Stimulated activated memory B cell treated with anti-CD40 and anti-IgM and Interleukin-4, amounts not matched to agents 10 μg/mL and 1 μg/mL and 100 μg/mL, for 72 hours (primary cell): ENCODE measurements at regions not wholly inside any gene's neighbourhood (a gene's known extent, or its start where the extent isn't known, plus 50 kb on each side); places are given as distances from the start of the nearest gene placed in this dataset.
"Not testable (repeated sequence)": the region's sequence is repeated elsewhere in the genome, so short reads cannot be mapped to it uniquely, and the experiment has no call there.

Experiments
- ATAC-seq: fragments of 150-1000 bp; cut with Tn5 transposase; 2 replicates; pipeline ENCODE4 v1.10.0; 2021
- H3K27ac Mint-ChIP-seq: one replicate; pipeline ENCODE4 v1.8.0; 2022; ENCODE audit warnings: mild to moderate bottlenecking, mixed read lengths
- H3K27me3 Mint-ChIP-seq: one replicate; pipeline ENCODE4 v1.8.0; 2022; ENCODE audit warnings: mixed read lengths
- H3K36me3 Mint-ChIP-seq: one replicate; pipeline ENCODE4 v1.8.0; 2022; ENCODE audit warnings: mixed read lengths
- H3K4me1 Mint-ChIP-seq: one replicate; pipeline ENCODE4 v1.8.0; 2022; ENCODE audit warnings: mixed read lengths
- H3K4me3 Mint-ChIP-seq: one replicate; pipeline ENCODE4 v1.8.0; 2022; ENCODE audit warnings: mild to moderate bottlenecking, moderate library complexity, mixed read lengths
- H3K9me3 Mint-ChIP-seq: one replicate; pipeline ENCODE4 v1.8.0; 2022; ENCODE audit warnings: mixed read lengths

DNA sequence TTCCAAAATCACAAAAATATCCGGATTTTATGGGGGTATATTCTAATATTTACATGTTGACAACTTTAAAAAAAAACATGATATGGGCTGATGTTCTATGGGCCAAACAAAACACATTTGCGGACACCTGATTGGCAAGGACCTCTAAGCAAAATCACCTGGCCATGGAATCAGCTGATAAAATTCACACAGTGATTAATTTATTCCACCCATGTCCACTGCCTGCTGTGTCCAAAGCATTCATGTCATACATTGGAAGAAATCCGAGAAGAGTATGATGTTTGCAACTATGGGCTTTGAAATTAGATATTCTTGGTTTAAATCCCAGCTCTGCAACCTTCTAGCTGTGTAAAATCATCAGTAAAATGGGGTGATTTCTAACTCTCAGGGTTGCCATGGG, 538.7 kb downstream of the HAPSTR1 start:
- Mint-ChIP-seq H3K9me3 (peaks cover 6% of the 10 kb centered on the region), H3K4me1 (no peaks in the 10 kb centered on the region), H3K4me3 (no peak overlapping the region), H3K36me3 (no peaks in the 10 kb centered on the region), H3K27me3 (no peaks in the 10 kb centered on the region), H3K27ac (no peak overlapping the region)
- ATAC-seq, result no peak

- Mint-ChIP-seq H3K36me3 (no peaks in the 10 kb centered on the region), H3K4me3 (no peak overlapping the region), H3K27ac (no peak overlapping the region), H3K27me3 (no peaks in the 10 kb centered on the region), H3K9me3 (peaks cover 6% of the 10 kb centered on the region), H3K4me1 (no peaks in the 10 kb centered on the region)
- no peak for ATAC-seq
Measured at GRCh38 chr16:9630985-9631384, 539.5 kb downstream of the HAPSTR1 start.

DNA sequence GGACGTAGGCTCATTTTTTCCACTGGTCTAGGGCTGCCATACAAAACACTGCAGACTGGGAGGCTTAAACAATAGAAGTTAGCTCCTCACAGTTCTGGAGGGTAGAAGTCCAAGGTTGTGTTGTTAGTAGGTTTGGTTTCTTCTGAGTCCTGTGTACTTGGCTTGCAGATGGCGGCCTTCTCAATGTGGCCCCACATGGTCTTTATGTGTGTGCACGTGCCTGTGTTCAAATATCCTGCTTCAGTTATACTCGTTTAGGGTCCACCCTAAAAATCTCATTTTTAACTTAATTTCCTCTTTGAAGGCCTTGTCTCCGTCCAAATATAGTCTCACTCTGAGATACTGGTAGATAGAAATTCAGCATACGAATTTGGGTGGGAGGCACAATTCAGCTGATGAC, 542.4 kb downstream of the HAPSTR1 start:
- no peaks in the 10 kb centered on the region for H3K4me1 Mint-ChIP-seq
- no peaks in the 10 kb centered on the region for H3K36me3 Mint-ChIP-seq
- no peaks in the 10 kb centered on the region for H3K27me3 Mint-ChIP-seq
- no peak for ATAC-seq
- H3K4me3 Mint-ChIP-seq, result no peak overlapping the region
- peaks cover 6% of the 10 kb centered on the region for H3K9me3 Mint-ChIP-seq
- no peak overlapping the region for H3K27ac Mint-ChIP-seq

DNA sequence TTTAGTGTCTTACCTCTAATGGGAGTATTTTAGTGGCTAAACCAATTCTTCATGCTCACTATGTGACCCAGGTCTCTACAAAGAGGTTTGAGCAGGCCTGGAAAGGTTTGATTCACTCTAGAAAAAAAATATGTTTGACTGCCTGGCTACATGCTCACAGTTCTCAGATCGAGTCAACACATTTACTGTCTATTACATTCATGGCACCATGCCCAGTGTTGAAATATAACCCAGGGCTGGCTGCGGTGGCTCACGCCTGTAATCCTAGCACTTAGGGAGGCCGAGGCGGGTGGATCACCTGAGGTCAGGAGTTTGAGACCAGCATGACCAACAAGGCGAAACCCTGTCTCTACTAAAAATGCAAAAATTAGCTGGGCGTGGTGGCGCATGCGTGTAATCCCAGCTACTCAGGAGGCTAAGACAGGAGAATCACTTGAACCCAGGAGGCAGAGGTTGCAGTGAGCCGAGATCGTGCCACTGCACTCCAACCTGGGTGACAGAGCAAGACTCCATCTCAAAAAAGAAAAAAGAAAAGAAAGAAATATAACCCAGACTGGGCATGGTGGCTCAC, 543.8 kb downstream of the HAPSTR1 start:
- not testable (repeated sequence) for H3K9me3 Mint-ChIP-seq, H3K27ac Mint-ChIP-seq, ATAC-seq, H3K4me3 Mint-ChIP-seq, H3K36me3 Mint-ChIP-seq, H3K27me3 Mint-ChIP-seq, H3K4me1 Mint-ChIP-seq

DNA sequence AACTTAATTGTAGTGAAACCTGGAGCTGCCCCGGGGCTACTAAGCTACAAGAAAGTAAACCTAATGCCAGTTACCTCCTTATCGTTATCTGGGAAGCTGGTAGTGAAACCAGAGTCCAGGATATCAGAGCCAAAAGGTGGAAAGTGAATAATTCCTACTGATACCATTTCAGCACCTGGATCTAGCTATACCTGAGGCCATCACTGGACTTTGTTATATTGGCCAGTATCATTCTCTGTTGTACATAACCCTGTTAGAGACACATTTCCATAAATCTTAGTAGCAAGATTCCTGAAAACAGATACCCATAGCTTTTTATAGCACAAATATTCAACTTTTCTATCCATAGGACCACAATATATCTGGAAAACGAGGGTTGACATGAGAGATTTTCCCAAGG, 538.0 kb downstream of the GRIN2A start:
- Mint-ChIP-seq H3K27ac (no peak overlapping the region), H3K27me3 (peaks cover 26% of the 10 kb centered on the region)

DNA sequence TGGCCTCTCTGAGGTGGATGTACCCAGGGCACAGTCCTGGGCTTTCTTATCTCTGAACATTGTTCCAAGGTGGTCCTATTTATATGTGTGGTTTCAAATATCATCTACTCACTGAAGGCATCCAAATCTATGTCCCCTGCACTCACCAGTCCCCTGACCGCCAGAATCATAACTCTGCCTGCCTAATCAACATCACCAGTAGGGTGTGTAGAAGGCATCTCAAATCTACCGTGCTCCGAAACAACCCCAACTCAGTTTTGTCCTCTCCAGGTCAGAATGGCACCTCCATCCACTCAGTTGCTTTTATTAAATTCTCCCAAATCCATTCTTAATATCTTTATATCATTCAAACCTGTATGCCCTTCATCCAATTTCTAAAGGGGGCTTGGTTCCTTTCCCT, 536.3 kb downstream of the GRIN2A start:
- H3K27ac Mint-ChIP-seq, result no peak overlapping the region
- no peak for ATAC-seq
- peaks cover 26% of the 10 kb centered on the region for H3K27me3 Mint-ChIP-seq
- H3K9me3 Mint-ChIP-seq, result no peaks in the 10 kb centered on the region
- H3K36me3 Mint-ChIP-seq, result no peaks in the 10 kb centered on the region
- H3K4me3 Mint-ChIP-seq, result no peak overlapping the region
- no peaks in the 10 kb centered on the region for H3K4me1 Mint-ChIP-seq

More for the DNA sequence above, 538.0 kb downstream of the GRIN2A start:
- no peaks in the 10 kb centered on the region for H3K4me1 Mint-ChIP-seq
- no peak overlapping the region for H3K4me3 Mint-ChIP-seq
- H3K36me3 Mint-ChIP-seq, result no peaks in the 10 kb centered on the region
- no peaks in the 10 kb centered on the region for H3K9me3 Mint-ChIP-seq
- ATAC-seq, result no peak

GRCh38 chr16:9647981-9648701, 534.1 kb downstream of the GRIN2A start:
- Mint-ChIP-seq H3K27ac (no peak overlapping the region), H3K4me1 (no peaks in the 10 kb centered on the region), H3K9me3 (peaks cover 3% of the 10 kb centered on the region), H3K27me3 (peaks cover 37% of the 10 kb centered on the region), H3K36me3 (no peaks in the 10 kb centered on the region), H3K4me3 (no peak overlapping the region)
- no peak for ATAC-seq

- ATAC-seq, result no peak
- Mint-ChIP-seq H3K27me3 (peaks cover 37% of the 10 kb centered on the region), H3K9me3 (peaks cover 3% of the 10 kb centered on the region), H3K4me3 (no peak overlapping the region), H3K36me3 (no peaks in the 10 kb centered on the region), H3K4me1 (no peaks in the 10 kb centered on the region), H3K27ac (no peak overlapping the region)
Measured at GRCh38 chr16:9650284-9650683, 531.9 kb downstream of the GRIN2A start.

GRCh38 chr16:9655051-9655450, 527.2 kb downstream of the GRIN2A start:
- ATAC-seq, result no peak
- Mint-ChIP-seq H3K4me3 (no peak overlapping the region), H3K36me3 (no peaks in the 10 kb centered on the region), H3K27me3 (peaks cover 22% of the 10 kb centered on the region), H3K27ac (no peak overlapping the region), H3K4me1 (no peaks in the 10 kb centered on the region), H3K9me3 (peaks cover 8% of the 10 kb centered on the region)

DNA sequence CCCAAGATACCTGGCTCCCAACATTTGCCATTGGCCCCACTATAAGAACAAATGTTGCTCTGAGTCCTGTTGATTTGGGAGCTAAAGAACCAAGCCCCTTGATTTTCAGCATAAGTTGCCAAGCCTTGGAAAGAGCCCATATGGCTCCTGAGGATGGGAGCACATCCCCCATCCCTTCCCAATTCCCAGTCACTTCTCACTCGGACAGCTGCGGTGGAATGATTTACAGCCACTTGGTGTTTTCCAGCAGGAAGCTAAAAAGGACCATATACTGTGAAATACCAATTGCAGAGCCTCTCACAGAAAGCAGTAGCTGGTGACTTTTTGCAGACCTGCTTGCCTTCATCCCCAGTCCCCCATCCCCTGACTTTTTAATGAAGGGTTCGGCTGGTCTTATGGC, 524.6 kb downstream of the GRIN2A start:
- no peak overlapping the region for H3K4me3 Mint-ChIP-seq
- H3K27ac Mint-ChIP-seq, result no peak overlapping the region
- H3K9me3 Mint-ChIP-seq, result peaks cover 6% of the 10 kb centered on the region
- peaks cover 11% of the 10 kb centered on the region for H3K27me3 Mint-ChIP-seq
- no peak for ATAC-seq
- no peaks in the 10 kb centered on the region for H3K4me1 Mint-ChIP-seq
- H3K36me3 Mint-ChIP-seq, result no peaks in the 10 kb centered on the region

DNA sequence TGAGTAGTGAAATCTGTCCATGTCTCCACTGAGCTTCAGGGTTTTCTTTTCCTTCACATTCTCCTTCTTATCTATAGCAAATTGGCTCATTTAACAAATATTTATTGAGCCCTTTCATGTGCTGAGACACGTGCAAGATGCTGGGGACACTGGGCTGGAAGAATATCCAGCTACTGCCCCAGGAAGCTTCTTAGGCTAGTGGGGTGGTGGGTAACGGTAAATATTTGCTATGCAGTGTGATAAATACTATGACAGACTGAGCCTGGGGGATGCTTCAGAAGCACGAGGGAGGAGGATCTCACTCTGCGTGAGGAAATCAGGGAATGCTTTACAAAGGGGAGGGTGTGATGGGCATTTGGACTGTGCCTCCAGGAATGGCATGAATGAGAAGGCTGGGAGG, 524.1 kb downstream of the GRIN2A start:
- H3K27ac Mint-ChIP-seq, result no peak overlapping the region
- peaks cover 11% of the 10 kb centered on the region for H3K27me3 Mint-ChIP-seq
- H3K4me3 Mint-ChIP-seq, result no peak overlapping the region
- peaks cover 6% of the 10 kb centered on the region for H3K9me3 Mint-ChIP-seq
- no peak for ATAC-seq
- no peaks in the 10 kb centered on the region for H3K4me1 Mint-ChIP-seq
- H3K36me3 Mint-ChIP-seq, result no peaks in the 10 kb centered on the region

- ATAC-seq, result no peak
- Mint-ChIP-seq H3K4me3 (no peak overlapping the region), H3K27me3 (peaks cover 7% of the 10 kb centered on the region)
Measured at GRCh38 chr16:9658586-9658985, 523.6 kb downstream of the GRIN2A start.

DNA sequence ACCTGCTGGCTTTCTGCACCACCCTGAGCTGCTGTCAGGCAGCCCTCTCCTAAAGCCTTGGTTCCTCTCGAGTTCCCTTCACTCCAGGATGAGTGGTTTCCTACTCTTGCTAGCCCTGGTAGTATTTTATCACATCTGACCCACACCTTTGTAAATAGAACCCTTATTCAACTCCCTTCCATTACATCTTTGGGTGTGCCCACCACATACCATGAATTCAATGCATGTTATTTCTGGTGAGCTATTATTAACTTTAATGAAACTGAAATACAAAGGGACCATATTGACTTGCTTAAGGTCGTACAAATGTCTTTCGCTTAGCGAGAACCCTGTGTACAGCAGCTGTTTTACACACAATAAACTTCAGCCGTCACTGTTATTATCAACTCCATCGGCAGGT, 521.3 kb downstream of the GRIN2A start:
- peaks cover 6% of the 10 kb centered on the region for H3K9me3 Mint-ChIP-seq
- H3K4me3 Mint-ChIP-seq, result no peak overlapping the region
- ATAC-seq, result no peak
- H3K36me3 Mint-ChIP-seq, result no peaks in the 10 kb centered on the region
- no peaks in the 10 kb centered on the region for H3K27me3 Mint-ChIP-seq
- no peaks in the 10 kb centered on the region for H3K4me1 Mint-ChIP-seq
- H3K27ac Mint-ChIP-seq, result no peak overlapping the region

More at GRCh38 chr16:9658586-9658985, 523.6 kb downstream of the GRIN2A start:
- H3K27ac Mint-ChIP-seq, result no peak overlapping the region
- H3K36me3 Mint-ChIP-seq, result no peaks in the 10 kb centered on the region
- H3K4me1 Mint-ChIP-seq, result no peaks in the 10 kb centered on the region
- H3K9me3 Mint-ChIP-seq, result peaks cover 6% of the 10 kb centered on the region

GRCh38 chr16:9661336-9662017, 520.8 kb downstream of the GRIN2A start:
- no peaks in the 10 kb centered on the region for H3K36me3 Mint-ChIP-seq
- H3K4me1 Mint-ChIP-seq, result no peaks in the 10 kb centered on the region
- no peaks in the 10 kb centered on the region for H3K27me3 Mint-ChIP-seq
- no peak for ATAC-seq
- no peak overlapping the region for H3K27ac Mint-ChIP-seq
- H3K9me3 Mint-ChIP-seq, result peaks cover 6% of the 10 kb centered on the region
- H3K4me3 Mint-ChIP-seq, result no peak overlapping the region

GRCh38 chr16:9663588-9663987, 518.6 kb downstream of the GRIN2A start:
- no peaks in the 10 kb centered on the region for H3K4me1 Mint-ChIP-seq
- no peak for ATAC-seq
- no peaks in the 10 kb centered on the region for H3K9me3 Mint-ChIP-seq
- H3K36me3 Mint-ChIP-seq, result no peaks in the 10 kb centered on the region
- peaks cover 9% of the 10 kb centered on the region for H3K27me3 Mint-ChIP-seq
- H3K4me3 Mint-ChIP-seq, result no peak overlapping the region
- H3K27ac Mint-ChIP-seq, result no peak overlapping the region

DNA sequence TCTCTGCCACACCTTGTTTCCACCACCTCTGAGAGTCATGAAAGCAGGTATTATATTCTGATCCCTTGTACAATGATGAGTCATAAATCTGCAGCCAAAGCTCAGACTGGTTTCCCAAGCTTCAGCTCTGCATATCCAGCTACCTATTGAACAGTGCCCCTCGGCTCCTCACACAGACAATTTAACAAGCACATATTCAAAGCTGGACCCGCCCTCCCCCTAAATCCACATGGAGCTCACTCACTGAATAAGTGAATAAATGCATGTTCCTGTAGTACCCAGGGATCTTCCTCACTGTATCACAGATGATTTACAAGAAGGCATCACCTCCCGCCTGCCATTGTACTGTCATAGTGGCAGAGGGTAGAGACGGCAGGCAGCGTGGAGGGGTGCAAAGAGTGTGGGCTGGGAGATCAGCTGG, 516.4 kb downstream of the GRIN2A start:
- Mint-ChIP-seq H3K9me3 (no peaks in the 10 kb centered on the region), H3K36me3 (no peaks in the 10 kb centered on the region), H3K27ac (no peak overlapping the region), H3K27me3 (peaks cover 9% of the 10 kb centered on the region), H3K4me3 (no peak overlapping the region), H3K4me1 (no peaks in the 10 kb centered on the region)
- ATAC-seq, result no peak
